Ovary (tissue), 3 donors: ENCODE measurements at regions not wholly inside any gene's neighbourhood (a gene's known extent, or its start where the extent isn't known, plus 50 kb on each side); places are given as distances from the start of the nearest gene placed in this dataset.

ENCODE experiments used
- EP300 ChIP-seq: sonication (generic); formaldehyde crosslinking; IDR thresholded peaks from one replicate; pipeline ENCODE4 v1.6.1; 2017; ENCODE audit warnings: antibody characterized with exemption
- POLR2A ChIP-seq: fragments of 450-650 bp; IDR thresholded peaks from one replicate; pipeline ENCODE4 v1.6.1; 2017; ENCODE audit warnings: antibody characterized with exemption, mild to moderate bottlenecking, moderate library complexity
- TF ChIP-seq, protein P1 (sequence below), 3 donors: fragments of 450-650 bp in 2 of 3; fragments of 200-600 bp in 1 of 3; IDR thresholded peaks; one replicate each; pipeline versions ENCODE4 v1.5.1 to v1.8.0; 2016 to 2022; ENCODE audit warnings: antibody characterized with exemption in 3 of 3, mild to moderate bottlenecking in 1 of 3
- donor health status: DM: no; HTN: no; CAD: no.

DNA sequence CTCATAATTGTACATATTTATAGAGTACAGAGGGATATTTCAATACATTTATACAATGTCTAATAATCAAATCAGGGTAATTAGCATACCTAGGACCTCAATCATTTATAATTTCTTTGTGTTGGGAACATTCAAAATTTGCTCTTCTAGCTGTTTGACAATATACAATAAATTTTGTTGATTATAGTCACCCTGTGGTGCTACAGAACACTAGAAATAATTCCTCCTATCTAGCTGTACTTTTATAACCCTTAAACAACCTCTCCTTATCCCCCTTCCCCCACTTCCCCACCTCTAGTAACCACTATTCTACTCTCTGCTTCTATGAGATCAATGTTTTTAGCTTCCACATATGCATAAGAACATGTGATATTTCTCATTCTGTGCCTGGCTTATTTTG lies 328.4 kb upstream of the RBMS1 start:
- TF ChIP-seq, protein P1, sequence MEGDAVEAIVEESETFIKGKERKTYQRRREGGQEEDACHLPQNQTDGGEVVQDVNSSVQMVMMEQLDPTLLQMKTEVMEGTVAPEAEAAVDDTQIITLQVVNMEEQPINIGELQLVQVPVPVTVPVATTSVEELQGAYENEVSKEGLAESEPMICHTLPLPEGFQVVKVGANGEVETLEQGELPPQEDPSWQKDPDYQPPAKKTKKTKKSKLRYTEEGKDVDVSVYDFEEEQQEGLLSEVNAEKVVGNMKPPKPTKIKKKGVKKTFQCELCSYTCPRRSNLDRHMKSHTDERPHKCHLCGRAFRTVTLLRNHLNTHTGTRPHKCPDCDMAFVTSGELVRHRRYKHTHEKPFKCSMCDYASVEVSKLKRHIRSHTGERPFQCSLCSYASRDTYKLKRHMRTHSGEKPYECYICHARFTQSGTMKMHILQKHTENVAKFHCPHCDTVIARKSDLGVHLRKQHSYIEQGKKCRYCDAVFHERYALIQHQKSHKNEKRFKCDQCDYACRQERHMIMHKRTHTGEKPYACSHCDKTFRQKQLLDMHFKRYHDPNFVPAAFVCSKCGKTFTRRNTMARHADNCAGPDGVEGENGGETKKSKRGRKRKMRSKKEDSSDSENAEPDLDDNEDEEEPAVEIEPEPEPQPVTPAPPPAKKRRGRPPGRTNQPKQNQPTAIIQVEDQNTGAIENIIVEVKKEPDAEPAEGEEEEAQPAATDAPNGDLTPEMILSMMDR (IDR thresholded peaks at IDR 0.05), result no peak
- no peak for TF ChIP-seq POLR2A
- TF ChIP-seq EP300, result no peak
